ENCODE measurements at regions not wholly inside any gene's neighbourhood (a gene's known extent, or its start where the extent isn't known, plus 50 kb on each side); places are given as distances from the start of the nearest gene placed in this dataset.

- TF ChIP-seq, protein P1, sequence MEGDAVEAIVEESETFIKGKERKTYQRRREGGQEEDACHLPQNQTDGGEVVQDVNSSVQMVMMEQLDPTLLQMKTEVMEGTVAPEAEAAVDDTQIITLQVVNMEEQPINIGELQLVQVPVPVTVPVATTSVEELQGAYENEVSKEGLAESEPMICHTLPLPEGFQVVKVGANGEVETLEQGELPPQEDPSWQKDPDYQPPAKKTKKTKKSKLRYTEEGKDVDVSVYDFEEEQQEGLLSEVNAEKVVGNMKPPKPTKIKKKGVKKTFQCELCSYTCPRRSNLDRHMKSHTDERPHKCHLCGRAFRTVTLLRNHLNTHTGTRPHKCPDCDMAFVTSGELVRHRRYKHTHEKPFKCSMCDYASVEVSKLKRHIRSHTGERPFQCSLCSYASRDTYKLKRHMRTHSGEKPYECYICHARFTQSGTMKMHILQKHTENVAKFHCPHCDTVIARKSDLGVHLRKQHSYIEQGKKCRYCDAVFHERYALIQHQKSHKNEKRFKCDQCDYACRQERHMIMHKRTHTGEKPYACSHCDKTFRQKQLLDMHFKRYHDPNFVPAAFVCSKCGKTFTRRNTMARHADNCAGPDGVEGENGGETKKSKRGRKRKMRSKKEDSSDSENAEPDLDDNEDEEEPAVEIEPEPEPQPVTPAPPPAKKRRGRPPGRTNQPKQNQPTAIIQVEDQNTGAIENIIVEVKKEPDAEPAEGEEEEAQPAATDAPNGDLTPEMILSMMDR (IDR thresholded peaks at IDR 0.05; ENCODE audit: borderline replicate concordance, extremely low read depth, insufficient read depth), result no peak
- H3K9me3 ChIP-seq (ENCODE audit: control insufficient read depth in 2 of 3, insufficient read depth in 1 of 3, low read length in 3 of 3), result no peaks in the 10 kb centered on the region
- no peak overlapping the region for H3K9ac ChIP-seq (ENCODE audit: low read length in 3 of 3)
- no peak overlapping the region for H3K27ac ChIP-seq (ENCODE audit: low read depth in 2 of 2, low read length in 2 of 2)
- H3K4me3 ChIP-seq (ENCODE audit: low read length in 3 of 3), result no peak overlapping the region
- no peaks in the 10 kb centered on the region for H3K27me3 ChIP-seq (ENCODE audit: control insufficient read depth, insufficient read depth, low read length)
- no peaks in the 10 kb centered on the region for H3K4me1 ChIP-seq (ENCODE audit: control insufficient read depth in 2 of 3, insufficient read depth in 2 of 3, low read depth in 1 of 3, low read length in 3 of 3)
- intact Hi-C loops (cut with DNase I), result no loop called here
- H3K36me3 ChIP-seq (ENCODE audit: control insufficient read depth in 2 of 3, insufficient read depth in 3 of 3, low read length in 3 of 3), result no peaks in the 10 kb centered on the region
- no peak for FAIRE-seq
- no peak for DNase-seq
Measured at GRCh38 chr11:87961606-87962005, 213.6 kb downstream of the RAB38 start.

DNA sequence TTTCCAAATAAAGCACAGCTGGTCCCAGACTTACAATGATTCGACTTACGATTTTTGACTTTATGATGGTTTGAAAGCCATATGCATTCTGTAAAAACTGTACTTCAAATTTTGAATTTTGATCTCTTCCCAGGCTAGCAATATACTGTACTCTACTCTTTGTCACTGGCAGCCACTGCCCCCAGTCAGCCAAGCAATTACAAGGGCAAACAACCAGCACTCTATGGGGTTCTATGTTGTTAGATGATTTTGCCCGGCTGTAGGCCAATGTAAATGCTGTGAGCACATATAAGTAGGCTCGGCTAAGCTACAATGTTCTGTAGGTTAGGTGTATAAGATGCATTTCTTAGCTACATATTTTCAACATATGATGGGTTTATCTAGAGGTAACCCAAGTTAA is 217.3 kb downstream of the RAB38 start:
- intact Hi-C loops (cut with DNase I), result no loop called here
- FAIRE-seq (no peak), DNase-seq (no peak)
- TF ChIP-seq, protein P1 (IDR thresholded peaks at IDR 0.05; ENCODE audit: borderline replicate concordance, extremely low read depth, insufficient read depth), result no peak
- Histone ChIP-seq H3K27ac (ENCODE audit: low read depth in 2 of 2, low read length in 2 of 2) (no peak overlapping the region), H3K9ac (ENCODE audit: low read length in 3 of 3) (no peak overlapping the region), H3K27me3 (ENCODE audit: control insufficient read depth, insufficient read depth, low read length) (no peaks in the 10 kb centered on the region), H3K9me3 (ENCODE audit: control insufficient read depth in 2 of 3, insufficient read depth in 1 of 3, low read length in 3 of 3) (no peaks in the 10 kb centered on the region), H3K4me3 (ENCODE audit: low read length in 3 of 3) (no peak overlapping the region), H3K36me3 (ENCODE audit: control insufficient read depth in 2 of 3, insufficient read depth in 3 of 3, low read length in 3 of 3) (no peaks in the 10 kb centered on the region), H3K4me1 (ENCODE audit: control insufficient read depth in 2 of 3, insufficient read depth in 2 of 3, low read depth in 1 of 3, low read length in 3 of 3) (no peaks in the 10 kb centered on the region)

DNA sequence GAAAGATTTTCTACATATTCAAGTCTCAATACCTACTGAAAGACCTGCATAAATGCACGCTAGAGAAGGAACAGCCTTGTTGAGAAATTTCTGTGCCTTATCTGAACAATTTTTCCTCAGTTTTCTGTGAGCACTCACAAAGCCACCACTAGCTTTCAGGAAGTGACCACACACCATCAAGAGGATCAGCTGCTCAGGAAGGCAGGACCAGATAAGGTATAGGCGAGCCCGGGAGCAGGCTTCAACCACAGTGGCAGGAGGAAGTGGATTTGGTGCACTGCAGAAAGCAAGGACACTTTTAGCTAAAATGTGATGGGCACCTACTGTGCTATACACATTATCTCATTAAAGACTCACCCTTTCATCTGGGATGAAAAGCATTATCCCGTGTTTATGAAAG is 220.8 kb downstream of the RAB38 start:
- no peak for DNase-seq
- no peaks in the 10 kb centered on the region for H3K9me3 ChIP-seq (ENCODE audit: control insufficient read depth in 2 of 3, insufficient read depth in 1 of 3, low read length in 3 of 3)
- no peak overlapping the region for H3K4me3 ChIP-seq (ENCODE audit: low read length in 3 of 3)
- TF ChIP-seq, protein P1 (IDR thresholded peaks at IDR 0.05; ENCODE audit: borderline replicate concordance, extremely low read depth, insufficient read depth), result no peak
- no peaks in the 10 kb centered on the region for H3K36me3 ChIP-seq (ENCODE audit: control insufficient read depth in 2 of 3, insufficient read depth in 3 of 3, low read length in 3 of 3)
- intact Hi-C loops (cut with DNase I), result no loop called here
- no peaks in the 10 kb centered on the region for H3K27me3 ChIP-seq (ENCODE audit: control insufficient read depth, insufficient read depth, low read length)
- no peaks in the 10 kb centered on the region for H3K4me1 ChIP-seq (ENCODE audit: control insufficient read depth in 2 of 3, insufficient read depth in 2 of 3, low read depth in 1 of 3, low read length in 3 of 3)
- FAIRE-seq, result no peak
- no peak overlapping the region for H3K27ac ChIP-seq (ENCODE audit: low read depth in 2 of 2, low read length in 2 of 2)
- no peak overlapping the region for H3K9ac ChIP-seq (ENCODE audit: low read length in 3 of 3)

DNA sequence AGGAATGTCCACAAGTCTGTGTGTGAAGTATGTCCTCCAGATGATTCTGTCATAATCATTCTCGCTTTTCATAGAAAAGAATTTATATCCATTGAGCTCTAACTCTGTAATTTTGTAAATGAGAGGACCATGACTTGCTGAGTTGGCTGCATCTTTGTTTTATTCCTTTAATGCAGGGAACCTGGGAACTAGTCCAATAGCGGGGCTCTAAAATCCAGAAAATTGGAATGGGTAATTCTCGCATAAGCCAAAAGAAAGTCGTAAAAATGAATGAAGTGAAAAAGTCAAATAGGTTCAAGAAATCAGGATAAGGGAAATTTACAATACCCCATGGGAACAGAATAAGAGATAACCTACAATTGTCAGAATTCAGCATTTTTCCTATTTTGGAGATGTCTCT is 232.5 kb downstream of the RAB38 start:
- Histone ChIP-seq H3K4me3 (ENCODE audit: low read length in 3 of 3) (no peak overlapping the region), H3K36me3 (ENCODE audit: control insufficient read depth in 2 of 3, insufficient read depth in 3 of 3, low read length in 3 of 3) (no peaks in the 10 kb centered on the region), H3K27me3 (ENCODE audit: control insufficient read depth, insufficient read depth, low read length) (no peaks in the 10 kb centered on the region), H3K4me1 (ENCODE audit: control insufficient read depth in 2 of 3, insufficient read depth in 2 of 3, low read depth in 1 of 3, low read length in 3 of 3) (no peaks in the 10 kb centered on the region), H3K9ac (ENCODE audit: low read length in 3 of 3) (no peak overlapping the region), H3K9me3 (ENCODE audit: control insufficient read depth in 2 of 3, insufficient read depth in 1 of 3, low read length in 3 of 3) (no peaks in the 10 kb centered on the region), H3K27ac (ENCODE audit: low read depth in 2 of 2, low read length in 2 of 2) (no peak overlapping the region)
- TF ChIP-seq, protein P1 (IDR thresholded peaks at IDR 0.05; ENCODE audit: borderline replicate concordance, extremely low read depth, insufficient read depth), result no peak
- FAIRE-seq (no peak), DNase-seq (peak in 2 of 5 donors; percentile 12 to 42)
- intact Hi-C loops (cut with DNase I), result no loop called here
